ENCODE measurements at regions not wholly inside any gene's neighbourhood (a gene's known extent, or its start where the extent isn't known, plus 50 kb on each side); places are given as distances from the start of the nearest gene placed in this dataset.

DNA sequence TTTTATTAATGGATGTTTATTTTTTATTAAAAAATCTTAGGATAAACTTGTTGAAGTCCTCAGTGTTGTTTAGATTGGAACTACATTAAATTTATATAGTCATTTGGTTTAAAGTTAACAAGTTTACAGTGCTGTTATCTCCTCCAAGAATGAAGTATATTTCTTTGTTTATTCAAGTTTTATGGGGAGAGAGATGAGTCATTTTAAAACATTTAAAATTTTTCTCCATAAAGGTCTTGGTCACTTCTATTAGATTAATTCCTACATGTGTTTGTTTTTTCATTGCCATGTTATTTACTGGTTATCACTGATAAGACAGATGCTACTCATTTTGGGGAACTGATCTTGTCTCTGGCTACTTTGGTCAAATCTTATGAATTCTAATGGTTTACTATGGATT, 429.6 kb downstream of the METTL15 start:
- TF ChIP-seq EZH2 (IDR thresholded peaks at IDR 0.05; ENCODE audit: insufficient read depth, poor library complexity, severe bottlenecking) (no peak), EZH2phosphoT487 (IDR thresholded peaks at IDR 0.05; ENCODE audit: insufficient read depth, low read depth) (no peak)
